B cell (primary cell): ENCODE measurements at regions not wholly inside any gene's neighbourhood (a gene's known extent, or its start where the extent isn't known, plus 50 kb on each side); places are given as distances from the start of the nearest gene placed in this dataset.

Experiments
- ATAC-seq: fragments of 200-7000 bp; cut with Tn5 transposase; one replicate; pipeline ENCODE4 v1.10.0; 2021; ENCODE audit warnings: low read depth, mild to moderate bottlenecking, moderate number of reproducible peaks, moderate library complexity
- CTCF ChIA-PET: fragments of 350-600 bp; sonication (Branson Sonifier 250); formaldehyde crosslinking; loops from one replicate; lab custom pipeline; 2021; ENCODE audit warnings: antibody characterized with exemption, inconsistent platforms; lab: Charles Lee
- POLR2A ChIA-PET: fragments of 350-600 bp; sonication (Branson Sonifier 250); formaldehyde crosslinking; loops from one replicate; lab custom pipeline; 2021; ENCODE audit warnings: antibody characterized with exemption; lab: Charles Lee
- DNase-seq: peaks from one replicate; pipeline ENCODE4 v3.0.0; 2013
- H2AFZ ChIP-seq: 2 replicates; pipeline ENCODE4 v1.6.1; 2012; ENCODE audit warnings: mild to moderate bottlenecking, low read depth, low read length; ENCODE audit not compliant: insufficient read depth, poor library complexity, severe bottlenecking
- H3K27ac ChIP-seq, 2 donors: 1 replicate in 1 of 2; 2 replicates in 1 of 2; pipeline ENCODE4 v1.5.1; 2012 to 2013; ENCODE audit warnings: low read length in 2 of 2, mild to moderate bottlenecking in 2 of 2, moderate library complexity in 1 of 2
- H3K27me3 ChIP-seq, 4 experiments: fragments of 200-600 bp in 1 of 4; sonication (generic) in 1 of 4; replicated peaks in 1 of 4; 1 replicate in 2 of 4; 2 replicates in 2 of 4; pipeline versions ENCODE4 v1.6.1 to v1.7.0; 2013 to 2016; ENCODE audit warnings: low read length in 3 of 4, mild to moderate bottlenecking in 2 of 4, mixed read lengths in 1 of 4, moderate library complexity in 1 of 4; ENCODE audit not compliant: insufficient read depth in 4 of 4, control insufficient read depth in 3 of 4; ENCODE audit errors: control extremely low read depth in 1 of 4
- H3K36me3 ChIP-seq, 2 experiments: replicated peaks in 1 of 2; 1 replicate in 1 of 2; 2 replicates in 1 of 2; pipeline versions ENCODE4 v1.6.1 to v1.7.1; 2013; ENCODE audit warnings: low read length in 1 of 2; ENCODE audit not compliant: insufficient read depth in 2 of 2, control insufficient read depth in 1 of 2; ENCODE audit errors: control extremely low read depth in 1 of 2, extremely low read depth in 1 of 2
- H3K4me1 ChIP-seq, 2 donors: fragments of 200-600 bp in 1 of 2; sonication (generic) in 1 of 2; 1 replicate in 1 of 2; 2 replicates in 1 of 2; pipeline versions ENCODE4 v1.5.1 to v1.6.1; 2013 to 2017; ENCODE audit warnings: low read length in 2 of 2; ENCODE audit not compliant: control insufficient read depth in 2 of 2, insufficient read depth in 2 of 2
- H3K4me2 ChIP-seq: replicated peaks from 2 replicates; pipeline ENCODE3; 2012; ENCODE audit warnings: mild to moderate bottlenecking, low read depth, low read length; ENCODE audit not compliant: poor library complexity, severe bottlenecking
- H3K4me3 ChIP-seq, 5 experiments: fragments of 200-600 bp in 1 of 5; sonication (generic) in 1 of 5; 1 replicate in 3 of 5; 2 replicates in 2 of 5; pipeline versions ENCODE4 v1.5.1 to v1.7.0; 2011 to 2016; ENCODE audit warnings: low read length in 4 of 5, mild to moderate bottlenecking in 4 of 5, low read depth in 2 of 5, control low read depth in 1 of 5, moderate library complexity in 1 of 5; ENCODE audit not compliant: insufficient read depth in 1 of 5; ENCODE audit errors: control extremely low read depth in 1 of 5, extremely low read depth in 1 of 5
- H3K79me2 ChIP-seq: fragments of 200-600 bp; sonication (generic); one replicate; pipeline ENCODE4 v1.6.0; 2016; ENCODE audit warnings: low read length; ENCODE audit not compliant: control insufficient read depth, insufficient read depth
- H3K9ac ChIP-seq: fragments of 200-600 bp; sonication (generic); 2 replicates; pipeline ENCODE4 v1.6.1; 2017; ENCODE audit warnings: mild to moderate bottlenecking, low read length, moderate library complexity
- H3K9me3 ChIP-seq, 3 donors: one replicate each; pipeline versions ENCODE4 v1.6.1 to v1.7.1; 2013; ENCODE audit warnings: low read length in 2 of 3; ENCODE audit not compliant: control insufficient read depth in 2 of 3, insufficient read depth in 1 of 3; ENCODE audit errors: control extremely low read depth in 1 of 3
- H4K20me1 ChIP-seq: 2 replicates; pipeline ENCODE4 v1.6.0; 2012; ENCODE audit warnings: mild to moderate bottlenecking, low read length; ENCODE audit not compliant: insufficient read depth, control insufficient read depth, poor library complexity, severe bottlenecking
- H3K27ac Mint-ChIP-seq: one replicate; pipeline ENCODE4 v1.8.0; 2021; ENCODE audit warnings: mixed read lengths
- H3K27me3 Mint-ChIP-seq: one replicate; pipeline ENCODE4 v1.8.0; 2021; ENCODE audit warnings: mixed read lengths
- H3K4me1 Mint-ChIP-seq: one replicate; pipeline ENCODE4 v1.8.0; 2021; ENCODE audit warnings: mixed read lengths
- H3K4me3 Mint-ChIP-seq: one replicate; pipeline ENCODE4 v1.8.0; 2021; ENCODE audit warnings: mixed read lengths
- H3K9me3 Mint-ChIP-seq: one replicate; pipeline ENCODE4 v1.8.0; 2022; ENCODE audit warnings: mixed read lengths; ENCODE audit not compliant: insufficient read depth
- EZH2 ChIP-seq: IDR thresholded peaks from 2 replicates; pipeline ENCODE4 v1.6.1; 2012; ENCODE audit warnings: borderline replicate concordance, low read depth, mild to moderate bottlenecking, moderate library complexity, low read length; ENCODE audit not compliant: insufficient read depth, poor library complexity, severe bottlenecking
- WGBS: methylation state at CpG from one replicate; pipeline ENCODE4 v1.1.5; 2013; ENCODE audit warnings: missing lambda C conversion rate; ENCODE audit not compliant: insufficient coverage; 5-methylcytosine and 5-hydroxymethylcytosine counted together
- intact Hi-C: fragments of 100-400 bp; cut with micrococcal nuclease; formaldehyde crosslinking; loops from one replicate; pipeline ENCODE4 v1.10.0; 2022
- TF ChIP-seq, protein P1 (sequence below): fragments of 200-600 bp; IDR thresholded peaks from one replicate; pipeline ENCODE4 v1.8.0; 2022; ENCODE audit warnings: antibody characterized with exemption, mild to moderate bottlenecking

DNA sequence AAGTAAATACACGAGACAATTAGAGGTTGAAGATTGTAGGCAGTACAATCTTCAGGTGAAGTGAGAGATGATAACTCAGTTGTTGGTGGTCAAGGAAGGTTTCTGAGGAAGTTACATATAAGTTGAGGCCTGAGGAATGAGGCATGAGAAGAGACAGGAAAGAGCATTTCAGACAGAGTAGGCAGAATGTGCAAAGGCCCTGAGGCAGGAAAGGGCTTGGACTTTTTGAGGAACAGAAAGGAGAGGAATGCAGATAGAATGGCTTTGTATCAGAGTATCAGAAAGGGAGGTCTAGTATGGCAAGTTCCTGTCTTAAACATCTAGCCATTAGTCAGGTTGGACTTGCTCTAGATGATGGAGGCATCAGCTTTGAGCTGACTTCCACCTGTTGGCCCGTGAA lies 122.5 kb downstream of the CAND1 start:
- intact Hi-C loops: no loop called here
- Histone ChIP-seq H3K9me3 (no peaks in the 10 kb centered on the region), H3K9ac (no peak overlapping the region), H4K20me1 (no peaks in the 10 kb centered on the region), H3K27ac (no peak overlapping the region), H3K36me3 (no peaks in the 10 kb centered on the region), H2AFZ (no peak overlapping the region), H3K4me1 (no peaks in the 10 kb centered on the region), H3K4me2 (no peak overlapping the region), H3K27me3 (no peaks in the 10 kb centered on the region), H3K79me2 (no peaks in the 10 kb centered on the region), H3K4me3 (no peak overlapping the region)
- CTCF ChIA-PET: no interaction called here
- Mint-ChIP-seq H3K27me3 (no peaks in the 10 kb centered on the region), H3K27ac (no peak overlapping the region), H3K9me3 (no peaks in the 10 kb centered on the region), H3K4me3 (no peak overlapping the region), H3K4me1 (no peaks in the 10 kb centered on the region)
- no peak for ATAC-seq
- TF ChIP-seq, protein P1, sequence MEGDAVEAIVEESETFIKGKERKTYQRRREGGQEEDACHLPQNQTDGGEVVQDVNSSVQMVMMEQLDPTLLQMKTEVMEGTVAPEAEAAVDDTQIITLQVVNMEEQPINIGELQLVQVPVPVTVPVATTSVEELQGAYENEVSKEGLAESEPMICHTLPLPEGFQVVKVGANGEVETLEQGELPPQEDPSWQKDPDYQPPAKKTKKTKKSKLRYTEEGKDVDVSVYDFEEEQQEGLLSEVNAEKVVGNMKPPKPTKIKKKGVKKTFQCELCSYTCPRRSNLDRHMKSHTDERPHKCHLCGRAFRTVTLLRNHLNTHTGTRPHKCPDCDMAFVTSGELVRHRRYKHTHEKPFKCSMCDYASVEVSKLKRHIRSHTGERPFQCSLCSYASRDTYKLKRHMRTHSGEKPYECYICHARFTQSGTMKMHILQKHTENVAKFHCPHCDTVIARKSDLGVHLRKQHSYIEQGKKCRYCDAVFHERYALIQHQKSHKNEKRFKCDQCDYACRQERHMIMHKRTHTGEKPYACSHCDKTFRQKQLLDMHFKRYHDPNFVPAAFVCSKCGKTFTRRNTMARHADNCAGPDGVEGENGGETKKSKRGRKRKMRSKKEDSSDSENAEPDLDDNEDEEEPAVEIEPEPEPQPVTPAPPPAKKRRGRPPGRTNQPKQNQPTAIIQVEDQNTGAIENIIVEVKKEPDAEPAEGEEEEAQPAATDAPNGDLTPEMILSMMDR: no peak
- TF ChIP-seq EZH2: no peak
- 100% methylated on average over 2 of the region's 2 CpGs for WGBS
- POLR2A ChIA-PET: no interaction called here
- no peak for DNase-seq

DNA sequence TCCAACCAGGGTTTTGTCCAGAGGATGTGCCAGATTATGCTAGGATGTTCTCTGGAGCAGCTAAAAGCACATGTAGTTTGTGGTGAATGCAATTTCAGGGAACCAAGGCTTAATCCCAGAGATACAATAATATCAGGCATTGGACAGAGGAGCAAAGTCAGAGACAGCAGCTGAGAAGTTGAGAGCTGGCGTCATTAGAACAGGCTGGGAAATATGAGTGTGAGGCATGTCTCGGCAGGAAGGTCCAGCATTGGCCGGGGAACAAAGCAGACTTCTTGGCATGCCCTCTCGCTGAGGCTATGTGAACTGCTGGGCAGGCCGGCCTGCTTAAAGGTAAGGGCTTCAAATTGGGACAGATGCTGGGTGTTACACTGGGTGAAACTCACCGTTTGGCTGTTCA lies 125.4 kb downstream of the CAND1 start:
- Histone ChIP-seq H3K9me3 (no peaks in the 10 kb centered on the region), H3K79me2 (no peaks in the 10 kb centered on the region), H3K27me3 (no peaks in the 10 kb centered on the region), H3K4me2 (no peak overlapping the region), H3K4me3 (no peak overlapping the region), H3K36me3 (no peaks in the 10 kb centered on the region), H3K27ac (no peak overlapping the region), H3K9ac (no peak overlapping the region), H3K4me1 (no peaks in the 10 kb centered on the region), H2AFZ (no peak overlapping the region), H4K20me1 (no peaks in the 10 kb centered on the region)
- H3K9me3 Mint-ChIP-seq: no peaks in the 10 kb centered on the region
- intact Hi-C loops: no loop called here
- ATAC-seq: no peak
- DNase-seq: no peak
- no peak for TF ChIP-seq EZH2
- TF ChIP-seq, protein P1: no peak
- no peaks in the 10 kb centered on the region for H3K4me1 Mint-ChIP-seq
- no peak overlapping the region for H3K4me3 Mint-ChIP-seq
- POLR2A ChIA-PET: no interaction called here
- WGBS: 94% methylated on average over 6 of the region's 6 CpGs
- CTCF ChIA-PET: no interaction called here
- H3K27me3 Mint-ChIP-seq: peaks cover 3% of the 10 kb centered on the region
- H3K27ac Mint-ChIP-seq: no peak overlapping the region
